SU-DHL-6 (cell line): ENCODE measurements at regions not wholly inside any gene's neighbourhood (a gene's known extent, or its start where the extent isn't known, plus 50 kb on each side); places are given as distances from the start of the nearest gene placed in this dataset.

Experiments used
- CTCF ChIP-seq: fragments of 200-600 bp; sonication (generic); IDR thresholded peaks from one replicate; pipeline ENCODE4 v1.5.1; 2017; ENCODE audit warnings: antibody characterized with exemption, mild to moderate bottlenecking, low read length, moderate library complexity; ENCODE audit not compliant: insufficient read depth, poor library complexity, severe bottlenecking
- EZH2phosphoT487 ChIP-seq: fragments of 200-600 bp; sonication (generic), shearing (Covaris generic); conservative IDR thresholded peaks from 2 replicates; pipeline ENCODE4 v1.6.1; 2018; ENCODE audit warnings: mild to moderate bottlenecking, antibody characterized with exemption, low read length, moderate library complexity, mixed read lengths

DNA sequence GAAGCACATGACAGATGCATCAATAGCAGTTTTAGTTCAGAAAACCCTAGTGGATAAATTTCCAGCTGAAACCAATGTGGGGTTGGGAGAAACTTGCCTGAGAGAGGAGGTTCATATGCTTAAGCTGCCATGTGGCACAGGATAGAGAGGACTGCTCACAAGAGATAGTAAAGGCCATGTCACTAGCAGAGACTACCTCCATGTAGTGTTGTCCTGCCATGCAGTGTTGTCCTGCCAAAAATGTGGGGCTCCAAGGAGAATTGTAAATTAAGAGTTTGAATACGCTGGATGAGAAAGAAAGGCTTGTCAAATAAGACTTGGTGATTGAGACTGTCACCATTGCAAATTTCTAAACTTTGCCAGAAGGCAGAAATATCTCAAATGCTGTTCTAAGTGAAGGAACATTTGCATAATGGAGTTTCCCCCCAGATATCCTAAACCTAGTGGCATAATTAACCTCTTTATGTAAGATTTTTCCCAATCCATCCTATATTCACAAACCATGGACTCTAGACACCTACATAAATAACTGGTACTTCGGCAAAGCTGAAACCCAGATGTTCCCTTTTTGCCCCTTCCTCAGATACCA lies 938.3 kb upstream of the ALCAM start:
- no peak for TF ChIP-seq CTCF
- no peak for TF ChIP-seq EZH2phosphoT487
